DOHH2 (cell line): ENCODE measurements at regions not wholly inside any gene's neighbourhood (a gene's known extent, or its start where the extent isn't known, plus 50 kb on each side); places are given as distances from the start of the nearest gene placed in this dataset.

Experiments
- H3F3A ChIP-seq: fragments of 200-600 bp; sonication (generic), shearing (Covaris generic); 2 replicates; pipeline ENCODE4 v1.6.0; 2016; ENCODE audit warnings: antibody characterized with exemption, mild to moderate bottlenecking; ENCODE audit not compliant: control insufficient read depth, insufficient read depth
- H3K27ac ChIP-seq: fragments of 200-600 bp; sonication (generic); 2 replicates; pipeline ENCODE4 v1.5.1; 2014; ENCODE audit warnings: low read depth, mild to moderate bottlenecking, low read length, moderate library complexity
- H3K27me3 ChIP-seq: fragments of 200-600 bp; sonication (generic); 2 replicates; pipeline ENCODE4 v1.6.1; 2014; ENCODE audit warnings: mild to moderate bottlenecking, low read length, mixed read lengths; ENCODE audit not compliant: control insufficient read depth
- H3K36me3 ChIP-seq: fragments of 200-600 bp; sonication (generic); 2 replicates; pipeline ENCODE4 v1.6.1; 2014; ENCODE audit warnings: mild to moderate bottlenecking, low read length, moderate library complexity, mixed read lengths; ENCODE audit not compliant: control insufficient read depth
- H3K4me1 ChIP-seq: fragments of 200-600 bp; sonication (generic); 2 replicates; pipeline ENCODE4 v1.6.1; 2014; ENCODE audit warnings: mild to moderate bottlenecking, low read length, mixed read lengths; ENCODE audit not compliant: control insufficient read depth
- H3K4me2 ChIP-seq: fragments of 200-600 bp; sonication (generic); 2 replicates; pipeline ENCODE4 v1.6.0; 2014; ENCODE audit warnings: mild to moderate bottlenecking, low read length, moderate library complexity
- H3K4me3 ChIP-seq: fragments of 200-600 bp; sonication (generic); 2 replicates; pipeline ENCODE4 v1.5.1; 2014; ENCODE audit warnings: mild to moderate bottlenecking, low read length, mixed read lengths
- H3K79me2 ChIP-seq: fragments of 200-600 bp; sonication (generic); 2 replicates; pipeline ENCODE4 v1.6.1; 2014; ENCODE audit warnings: mild to moderate bottlenecking, low read length, mixed read lengths; ENCODE audit not compliant: control insufficient read depth
- H3K9me2 ChIP-seq: fragments of 200-600 bp; sonication (generic); replicated peaks from 2 replicates; pipeline ENCODE4 v1.6.1; 2014; ENCODE audit warnings: mild to moderate bottlenecking, low read length, mixed read lengths; ENCODE audit not compliant: control insufficient read depth
- H3K9me3 ChIP-seq: fragments of 200-600 bp; sonication (generic); 2 replicates; pipeline ENCODE4 v1.6.1; 2014; ENCODE audit warnings: antibody characterized with exemption, low read length, mixed read lengths; ENCODE audit not compliant: control insufficient read depth, insufficient read depth
- H4K20me1 ChIP-seq: fragments of 200-600 bp; sonication (generic); 2 replicates; pipeline ENCODE4 v1.6.0; 2014; ENCODE audit warnings: low read depth, mild to moderate bottlenecking, antibody characterized with exemption, low read length, moderate library complexity; ENCODE audit not compliant: control insufficient read depth, insufficient read depth
- EZH2phosphoT487 ChIP-seq: fragments of 200-600 bp; sonication (generic); IDR thresholded peaks from 2 replicates; pipeline ENCODE4 v1.6.1; 2017; ENCODE audit warnings: borderline replicate concordance, mild to moderate bottlenecking, antibody characterized with exemption, low read length, moderate library complexity, mixed read lengths
- TF ChIP-seq, protein P1 (sequence below): fragments of 200-600 bp; sonication (generic); IDR thresholded peaks from one replicate; pipeline ENCODE4 v1.5.1; 2014; ENCODE audit warnings: antibody characterized with exemption, mild to moderate bottlenecking, low read depth, low read length; ENCODE audit not compliant: poor library complexity, severe bottlenecking

GRCh38 chr3:72217570-72217969 is 432.6 kb upstream of the PROK2 start:
- Histone ChIP-seq H3K4me1 (no peaks in the 10 kb centered on the region), H4K20me1 (no peaks in the 10 kb centered on the region), H3K27me3 (no peaks in the 10 kb centered on the region), H3K36me3 (no peaks in the 10 kb centered on the region), H3K9me2 (no peaks in the 10 kb centered on the region), H3K79me2 (no peaks in the 10 kb centered on the region), H3K27ac (no peak overlapping the region), H3F3A (no peaks in the 10 kb centered on the region), H3K9me3 (no peaks in the 10 kb centered on the region), H3K4me3 (no peak overlapping the region), H3K4me2 (no peak overlapping the region)
- no peak for TF ChIP-seq EZH2phosphoT487
- TF ChIP-seq, protein P1, sequence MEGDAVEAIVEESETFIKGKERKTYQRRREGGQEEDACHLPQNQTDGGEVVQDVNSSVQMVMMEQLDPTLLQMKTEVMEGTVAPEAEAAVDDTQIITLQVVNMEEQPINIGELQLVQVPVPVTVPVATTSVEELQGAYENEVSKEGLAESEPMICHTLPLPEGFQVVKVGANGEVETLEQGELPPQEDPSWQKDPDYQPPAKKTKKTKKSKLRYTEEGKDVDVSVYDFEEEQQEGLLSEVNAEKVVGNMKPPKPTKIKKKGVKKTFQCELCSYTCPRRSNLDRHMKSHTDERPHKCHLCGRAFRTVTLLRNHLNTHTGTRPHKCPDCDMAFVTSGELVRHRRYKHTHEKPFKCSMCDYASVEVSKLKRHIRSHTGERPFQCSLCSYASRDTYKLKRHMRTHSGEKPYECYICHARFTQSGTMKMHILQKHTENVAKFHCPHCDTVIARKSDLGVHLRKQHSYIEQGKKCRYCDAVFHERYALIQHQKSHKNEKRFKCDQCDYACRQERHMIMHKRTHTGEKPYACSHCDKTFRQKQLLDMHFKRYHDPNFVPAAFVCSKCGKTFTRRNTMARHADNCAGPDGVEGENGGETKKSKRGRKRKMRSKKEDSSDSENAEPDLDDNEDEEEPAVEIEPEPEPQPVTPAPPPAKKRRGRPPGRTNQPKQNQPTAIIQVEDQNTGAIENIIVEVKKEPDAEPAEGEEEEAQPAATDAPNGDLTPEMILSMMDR: no peak

GRCh38 chr3:72214066-72214951 is 429.4 kb upstream of the PROK2 start:
- Histone ChIP-seq H3K27ac (no peak overlapping the region), H3K9me3 (no peaks in the 10 kb centered on the region), H4K20me1 (no peaks in the 10 kb centered on the region), H3K4me3 (no peak overlapping the region), H3K79me2 (no peaks in the 10 kb centered on the region), H3K9me2 (no peaks in the 10 kb centered on the region), H3K4me1 (no peaks in the 10 kb centered on the region), H3K27me3 (no peaks in the 10 kb centered on the region), H3K4me2 (no peak overlapping the region), H3F3A (no peaks in the 10 kb centered on the region), H3K36me3 (no peaks in the 10 kb centered on the region)
- no peak for TF ChIP-seq EZH2phosphoT487
- TF ChIP-seq, protein P1: no peak

GRCh38 chr3:72213296-72214065 is 428.5 kb upstream of the PROK2 start:
- Histone ChIP-seq H3K27ac (no peak overlapping the region), H3K36me3 (no peaks in the 10 kb centered on the region), H3K79me2 (no peaks in the 10 kb centered on the region), H3K4me1 (no peaks in the 10 kb centered on the region), H3K9me2 (no peaks in the 10 kb centered on the region), H3K9me3 (no peaks in the 10 kb centered on the region), H3F3A (no peaks in the 10 kb centered on the region), H4K20me1 (no peaks in the 10 kb centered on the region), H3K27me3 (no peaks in the 10 kb centered on the region), H3K4me3 (no peak overlapping the region), H3K4me2 (no peak overlapping the region)
- TF ChIP-seq, protein P1: no peak
- TF ChIP-seq EZH2phosphoT487: no peak
